PC-9 (cell line): ENCODE measurements at regions not wholly inside any gene's neighbourhood (a gene's known extent, or its start where the extent isn't known, plus 50 kb on each side); places are given as distances from the start of the nearest gene placed in this dataset.
"Not testable (repeated sequence)": the region's sequence is repeated elsewhere in the genome, so short reads cannot be mapped to it uniquely, and the experiment has no call there.

Experiments
- BruUV-seq: library from RNA; stranded (reverse); fragments of 400-500 nt; replicated peaks from 2 replicates; lab custom pipeline; 2021; lab: Mats Ljungman, UMichigan
- CTCF ChIA-PET: fragments of 300-600 bp; sonication (Branson Sonifier 250); formaldehyde crosslinking; loops from one replicate; lab custom pipeline; 2022; ENCODE audit warnings: antibody characterized with exemption; lab: Charles Lee
- POLR2A ChIA-PET: fragments of 300-600 bp; sonication (Branson Sonifier 250); formaldehyde crosslinking; loops from one replicate; lab custom pipeline; 2022; ENCODE audit warnings: antibody characterized with exemption; ENCODE audit not compliant: unreplicated experiment; lab: Charles Lee
- DNase-seq, 2 experiments: peaks; one replicate each; pipeline versions ENCODE4 v3.0.0 to v3.0.0-alpha.2; 2015 to 2022; ENCODE audit warnings: mixed read lengths in 1 of 2
- H2AFZ ChIP-seq: fragments of 200-600 bp; sonication (generic); 2 replicates; pipeline ENCODE4 v1.8.1; 2017; ENCODE audit warnings: antibody characterized with exemption
- H3F3A ChIP-seq: fragments of 200-600 bp; sonication (generic); 2 replicates; pipeline ENCODE4 v1.8.1; 2017; ENCODE audit warnings: antibody characterized with exemption, mild to moderate bottlenecking, low read depth; ENCODE audit not compliant: insufficient read depth
- H3K27ac ChIP-seq: fragments of 200-600 bp; sonication (generic); 2 replicates; pipeline ENCODE4 v1.6.1; 2016; ENCODE audit warnings: mixed run types
- H3K27me3 ChIP-seq: fragments of 200-600 bp; sonication (generic); 2 replicates; pipeline ENCODE4 v1.6.1; 2016; ENCODE audit warnings: low read depth, mixed run types; ENCODE audit not compliant: insufficient read depth
- H3K36me3 ChIP-seq: fragments of 200-600 bp; sonication (generic); 2 replicates; pipeline ENCODE4 v1.6.1; 2016; ENCODE audit warnings: low read depth, mixed run types
- H3K4me1 ChIP-seq: fragments of 200-600 bp; sonication (generic); replicated peaks from 2 replicates; pipeline ENCODE4 v1.6.1; 2016; ENCODE audit warnings: mixed run types; ENCODE audit not compliant: insufficient read depth
- H3K4me2 ChIP-seq: fragments of 200-600 bp; sonication (generic); 2 replicates; pipeline ENCODE4 v1.6.1; 2017; ENCODE audit warnings: mixed run types
- H3K4me3 ChIP-seq: fragments of 200-600 bp; sonication (generic); 2 replicates; pipeline ENCODE4 v1.6.1; 2016; ENCODE audit warnings: mixed run types
- H3K79me2 ChIP-seq: fragments of 200-600 bp; sonication (generic); 2 replicates; pipeline ENCODE4 v1.6.1; 2017; ENCODE audit warnings: low read depth, mixed run types
- H3K9me2 ChIP-seq: fragments of 200-600 bp; sonication (generic); 2 replicates; pipeline ENCODE4 v1.8.1; 2017; ENCODE audit warnings: mild to moderate bottlenecking; ENCODE audit not compliant: insufficient read depth
- H3K9me3 ChIP-seq: fragments of 200-600 bp; sonication (generic); 2 replicates; pipeline ENCODE4 v1.8.1; 2016; ENCODE audit warnings: low read depth; ENCODE audit not compliant: insufficient read depth
- H4K20me1 ChIP-seq: fragments of 200-600 bp; sonication (generic); 2 replicates; pipeline ENCODE4 v1.8.1; 2017; ENCODE audit not compliant: insufficient read depth
- EZH2 ChIP-seq: fragments of 200-600 bp; sonication (generic); IDR thresholded peaks from 2 replicates; pipeline ENCODE4 v1.8.0; 2017; ENCODE audit warnings: antibody characterized with exemption, low read depth
- intact Hi-C: fragments of 100-400 bp; cut with micrococcal nuclease; formaldehyde crosslinking; loops from one replicate; pipeline ENCODE4 v1.10.0; 2022; ENCODE audit not compliant: unreplicated experiment
- TF ChIP-seq, protein P1 (sequence below): fragments of 200-600 bp; sonication (generic); conservative IDR thresholded peaks from 2 replicates; pipeline ENCODE4 v1.6.1; 2017; ENCODE audit warnings: mixed run types, antibody characterized with exemption, mild to moderate bottlenecking, moderate library complexity

DNA sequence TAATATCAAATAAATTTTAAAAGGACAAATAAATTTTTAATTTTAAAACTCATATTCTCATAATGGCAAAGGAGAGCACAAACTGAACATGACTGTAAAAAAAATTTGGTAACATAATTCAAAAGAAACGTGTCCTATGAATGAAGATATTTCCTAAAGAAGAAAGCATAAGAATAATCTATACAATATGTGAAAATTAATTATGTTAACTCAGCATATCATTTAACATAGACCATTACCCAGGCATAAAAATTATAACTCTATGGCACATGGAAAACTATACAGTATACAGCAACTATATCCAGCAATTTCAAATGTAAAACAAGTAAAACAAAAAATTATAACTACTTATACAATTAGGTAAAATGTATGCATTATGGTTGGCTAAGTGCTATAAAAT is 288.1 kb downstream of the SUCLG1 start:
- DNase-seq = no peak
- ChIA-PET POLR2A (no interaction called here), CTCF (no interaction called here)
- TF ChIP-seq, protein P1, sequence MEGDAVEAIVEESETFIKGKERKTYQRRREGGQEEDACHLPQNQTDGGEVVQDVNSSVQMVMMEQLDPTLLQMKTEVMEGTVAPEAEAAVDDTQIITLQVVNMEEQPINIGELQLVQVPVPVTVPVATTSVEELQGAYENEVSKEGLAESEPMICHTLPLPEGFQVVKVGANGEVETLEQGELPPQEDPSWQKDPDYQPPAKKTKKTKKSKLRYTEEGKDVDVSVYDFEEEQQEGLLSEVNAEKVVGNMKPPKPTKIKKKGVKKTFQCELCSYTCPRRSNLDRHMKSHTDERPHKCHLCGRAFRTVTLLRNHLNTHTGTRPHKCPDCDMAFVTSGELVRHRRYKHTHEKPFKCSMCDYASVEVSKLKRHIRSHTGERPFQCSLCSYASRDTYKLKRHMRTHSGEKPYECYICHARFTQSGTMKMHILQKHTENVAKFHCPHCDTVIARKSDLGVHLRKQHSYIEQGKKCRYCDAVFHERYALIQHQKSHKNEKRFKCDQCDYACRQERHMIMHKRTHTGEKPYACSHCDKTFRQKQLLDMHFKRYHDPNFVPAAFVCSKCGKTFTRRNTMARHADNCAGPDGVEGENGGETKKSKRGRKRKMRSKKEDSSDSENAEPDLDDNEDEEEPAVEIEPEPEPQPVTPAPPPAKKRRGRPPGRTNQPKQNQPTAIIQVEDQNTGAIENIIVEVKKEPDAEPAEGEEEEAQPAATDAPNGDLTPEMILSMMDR = no peak
- TF ChIP-seq EZH2 = no peak
- no TSS peak for BruUV-seq
- Histone ChIP-seq H3K4me2 (no peak overlapping the region), H3K36me3 (no peaks in the 10 kb centered on the region), H3K4me1 (no peaks in the 10 kb centered on the region), H3K27ac (no peak overlapping the region), H3K79me2 (no peaks in the 10 kb centered on the region), H3K9me2 (no peaks in the 10 kb centered on the region), H3K9me3 (no peaks in the 10 kb centered on the region), H2AFZ (no peak overlapping the region), H3K27me3 (no peaks in the 10 kb centered on the region), H4K20me1 (no peaks in the 10 kb centered on the region), H3F3A (no peaks in the 10 kb centered on the region), H3K4me3 (no peak overlapping the region)
- intact Hi-C loops = no loop called here

DNA sequence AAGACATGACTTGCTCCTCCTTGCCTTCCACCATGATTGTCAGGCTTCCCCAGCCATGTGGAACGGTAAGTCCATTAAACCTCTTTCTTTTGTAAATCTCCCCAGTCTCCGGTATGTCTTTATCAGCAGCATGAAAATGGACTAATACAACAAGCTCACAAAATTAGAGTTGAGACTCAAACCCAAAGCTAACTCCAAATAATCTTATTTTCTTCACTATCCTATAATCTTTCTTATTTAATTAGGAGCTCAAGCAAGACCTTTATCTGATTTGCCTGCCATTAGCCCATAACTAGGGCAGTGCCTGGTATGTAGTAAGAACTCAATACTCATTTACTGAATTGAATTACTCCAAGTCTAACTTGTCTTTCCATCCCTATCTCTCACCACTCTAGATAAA is 289.2 kb downstream of the SUCLG1 start:
- H3F3A ChIP-seq = no peaks in the 10 kb centered on the region
- CTCF ChIA-PET = no interaction called here
- no peak overlapping the region for H2AFZ ChIP-seq
- no TSS peak for BruUV-seq
- TF ChIP-seq EZH2 = no peak
- TF ChIP-seq, protein P1 = no peak
- H3K9me2 ChIP-seq = no peaks in the 10 kb centered on the region
- DNase-seq = no peak
- no peak overlapping the region for H3K4me3 ChIP-seq
- intact Hi-C loops = no loop called here
- H3K27me3 ChIP-seq = no peaks in the 10 kb centered on the region
- POLR2A ChIA-PET = no interaction called here
- no peaks in the 10 kb centered on the region for H4K20me1 ChIP-seq
- H3K4me2 ChIP-seq = no peak overlapping the region
- H3K9me3 ChIP-seq = no peaks in the 10 kb centered on the region
- no peaks in the 10 kb centered on the region for H3K79me2 ChIP-seq
- H3K36me3 ChIP-seq = no peaks in the 10 kb centered on the region
- H3K4me1 ChIP-seq = no peaks in the 10 kb centered on the region
- H3K27ac ChIP-seq = no peak overlapping the region

DNA sequence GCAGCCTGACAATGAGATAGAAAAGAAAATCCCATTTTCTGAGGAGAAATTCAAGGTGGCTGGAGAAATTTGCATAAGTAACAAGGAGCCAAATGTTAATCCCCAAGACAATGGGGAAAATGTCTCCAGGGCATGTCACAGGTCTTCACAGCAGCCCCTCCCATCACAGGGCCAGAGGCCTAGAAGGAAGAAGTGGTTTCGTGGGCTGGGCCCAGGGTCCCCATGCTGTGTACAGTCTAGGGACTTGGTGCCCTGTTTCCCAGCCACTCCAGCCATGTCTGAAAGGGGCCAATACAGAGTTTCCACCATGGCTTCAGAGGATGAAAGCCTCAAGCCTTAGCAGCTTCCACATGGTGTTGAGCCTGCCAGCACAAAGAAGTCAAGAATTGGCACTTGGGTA is 290.5 kb downstream of the SUCLG1 start:
- H3F3A ChIP-seq, POLR2A ChIA-PET, BruUV-seq, H3K9me3 ChIP-seq, DNase-seq, H3K27me3 ChIP-seq, H3K79me2 ChIP-seq, H4K20me1 ChIP-seq, H3K9me2 ChIP-seq, H3K27ac ChIP-seq, H3K4me2 ChIP-seq, H3K4me3 ChIP-seq, H3K36me3 ChIP-seq, intact Hi-C loops, CTCF ChIA-PET, H3K4me1 ChIP-seq, H2AFZ ChIP-seq: not testable (repeated sequence)

DNA sequence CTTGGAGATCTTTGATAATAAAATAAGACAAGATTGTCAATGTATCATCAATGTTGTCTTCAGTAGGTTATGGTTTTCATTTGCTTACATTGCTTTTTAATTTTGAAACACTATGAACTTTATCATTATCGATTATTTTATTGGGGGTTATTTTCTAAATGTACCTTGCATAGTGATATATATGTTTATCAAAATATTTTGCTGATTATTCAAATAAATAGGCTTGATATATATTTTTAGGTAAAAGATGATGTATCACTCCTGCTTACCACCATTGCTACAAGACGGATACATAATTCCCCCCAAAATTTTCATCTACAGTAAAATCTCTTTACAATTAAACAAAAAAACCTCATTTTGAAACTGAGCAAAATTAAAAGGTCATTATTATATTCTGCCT is 293.8 kb downstream of the SUCLG1 start:
- no peak for DNase-seq
- intact Hi-C loops = no loop called here
- Histone ChIP-seq H3K79me2 (no peaks in the 10 kb centered on the region), H4K20me1 (no peaks in the 10 kb centered on the region), H3K4me3 (no peak overlapping the region), H2AFZ (no peak overlapping the region), H3K36me3 (no peaks in the 10 kb centered on the region), H3K27ac (no peak overlapping the region), H3K9me3 (no peaks in the 10 kb centered on the region), H3K27me3 (no peaks in the 10 kb centered on the region), H3K9me2 (no peaks in the 10 kb centered on the region), H3K4me2 (no peak overlapping the region), H3K4me1 (no peaks in the 10 kb centered on the region), H3F3A (no peaks in the 10 kb centered on the region)
- TF ChIP-seq, protein P1 = no peak
- TF ChIP-seq EZH2 = no peak
- BruUV-seq = no TSS peak
- ChIA-PET POLR2A (no interaction called here), CTCF (no interaction called here)
